Esophagus muscularis mucosa (tissue), 4 donors: ENCODE measurements at regions not wholly inside any gene's neighbourhood (a gene's known extent, or its start where the extent isn't known, plus 50 kb on each side); places are given as distances from the start of the nearest gene placed in this dataset.

Experiments
- CTCF ChIP-seq, 3 experiments: fragments of 200-600 bp in 2 of 3; fragments of 450-650 bp in 1 of 3; sonication (generic) in 2 of 3; IDR thresholded peaks; one replicate each; pipeline ENCODE4 v1.5.1; 2017 to 2019; ENCODE audit warnings: antibody characterized with exemption in 3 of 3, mild to moderate bottlenecking in 2 of 3, moderate library complexity in 1 of 3
- EP300 ChIP-seq: sonication (generic); formaldehyde crosslinking; IDR thresholded peaks from one replicate; pipeline ENCODE4 v1.6.1; 2017; ENCODE audit warnings: antibody characterized with exemption
- POLR2A ChIP-seq: fragments of 450-650 bp; IDR thresholded peaks from one replicate; pipeline ENCODE4 v1.6.1; 2017; ENCODE audit warnings: antibody characterized with exemption, moderate library complexity, mild to moderate bottlenecking, low read depth
- POLR2AphosphoS5 ChIP-seq, 2 donors: sonication (generic); formaldehyde crosslinking; IDR thresholded peaks; one replicate each; pipeline ENCODE4 v1.6.1; 2017; ENCODE audit warnings: antibody characterized with exemption in 2 of 2

- no peak for TF ChIP-seq CTCF (IDR thresholded peaks at IDR 0.05)
- no peak for TF ChIP-seq POLR2AphosphoS5 (IDR thresholded peaks at IDR 0.05)
- TF ChIP-seq EP300 = no peak
- TF ChIP-seq POLR2A = no peak
Measured at GRCh38 chr7:28349637-28350036, 62.7 kb upstream of the CREB5 start.
